Endothelial cell of umbilical vein (primary cell): ENCODE measurements at regions not wholly inside any gene's neighbourhood (a gene's known extent, or its start where the extent isn't known, plus 50 kb on each side); places are given as distances from the start of the nearest gene placed in this dataset.

Experiments
- CTCF ChIP-seq, 2 donors: IDR thresholded peaks; 1 replicate in 1 of 2; 2 replicates in 1 of 2; pipeline ENCODE4 v1.5.1; 2011; ENCODE audit warnings: low read length in 2 of 2, mild to moderate bottlenecking in 2 of 2, moderate library complexity in 2 of 2, control low read depth in 1 of 2, inconsistent platforms in 1 of 2, low read depth in 1 of 2; ENCODE audit not compliant: insufficient read depth in 1 of 2; ENCODE audit errors: extremely low read depth in 1 of 2
- EZH2 ChIP-seq: IDR thresholded peaks from 2 replicates; pipeline ENCODE4 v1.6.1; 2012; ENCODE audit warnings: borderline replicate concordance, low read depth, mild to moderate bottlenecking, moderate library complexity, low read length, inconsistent platforms; ENCODE audit not compliant: severe bottlenecking
- FOS ChIP-seq: IDR thresholded peaks from 2 replicates; pipeline ENCODE4 v1.6.1; 2011; ENCODE audit warnings: mild to moderate bottlenecking, low read length, moderate library complexity, borderline replicate concordance; ENCODE audit not compliant: insufficient read depth
- GATA2 ChIP-seq: IDR thresholded peaks from 2 replicates; pipeline ENCODE4 v1.7.0; 2011; ENCODE audit warnings: low read depth, mild to moderate bottlenecking, moderate library complexity, mixed read lengths, low read length; ENCODE audit not compliant: insufficient read length, insufficient read depth
- JUN ChIP-seq: IDR thresholded peaks from 2 replicates; pipeline ENCODE4 v1.6.1; 2011; ENCODE audit warnings: borderline replicate concordance, low read depth; ENCODE audit not compliant: insufficient read length, insufficient read depth
- MAX ChIP-seq: IDR thresholded peaks from 2 replicates; pipeline ENCODE4 v1.6.1; 2011; ENCODE audit not compliant: insufficient read depth, insufficient read length
- MYC ChIP-seq: IDR thresholded peaks from one replicate; pipeline ENCODE4 v1.6.1; 2011; ENCODE audit warnings: mild to moderate bottlenecking, low read depth, low read length
- POLR2A ChIP-seq: IDR thresholded peaks from 2 replicates; pipeline ENCODE4 v1.6.1; 2012; ENCODE audit warnings: low read depth, mild to moderate bottlenecking, control low read depth, low read length
- POLR2AphosphoS5 ChIP-seq: IDR thresholded peaks from 2 replicates; pipeline ENCODE4 v1.6.1; 2012; ENCODE audit warnings: low read depth, mild to moderate bottlenecking, control low read depth, low read length, moderate library complexity; ENCODE audit not compliant: insufficient read depth

- TF ChIP-seq CTCF (IDR thresholded peaks at IDR 0.05; ENCODE audit: extremely low read depth in 1 of 2, insufficient read depth in 1 of 2, low read depth in 1 of 2, low read length in 2 of 2) (no peak), POLR2A (no peak), MAX (no peak), POLR2AphosphoS5 (no peak), MYC (no peak), EZH2 (no peak), JUN (no peak), GATA2 (no peak), FOS (no peak)
These were observed 309.1 kb upstream of the NRIP1 start for GRCh38 chr21:15373941-15374340.
